OCI-LY7 (cell line): ENCODE measurements at regions not wholly inside any gene's neighbourhood (a gene's known extent, or its start where the extent isn't known, plus 50 kb on each side); places are given as distances from the start of the nearest gene placed in this dataset.

Experiments used
- EZH2phosphoT487 ChIP-seq: fragments of 200-600 bp; sonication (generic); IDR thresholded peaks from 2 replicates; pipeline ENCODE4 v1.6.1; 2018; ENCODE audit warnings: low read depth, borderline replicate concordance, mild to moderate bottlenecking, mixed run types, antibody characterized with exemption, low read length, moderate library complexity, mixed read lengths
- TF ChIP-seq, protein P1 (sequence below): fragments of 200-600 bp; sonication (generic); conservative IDR thresholded peaks from 2 replicates; pipeline ENCODE4 v1.5.1; 2014; ENCODE audit warnings: mild to moderate bottlenecking, antibody characterized with exemption, low read length, moderate library complexity, mixed read lengths

DNA sequence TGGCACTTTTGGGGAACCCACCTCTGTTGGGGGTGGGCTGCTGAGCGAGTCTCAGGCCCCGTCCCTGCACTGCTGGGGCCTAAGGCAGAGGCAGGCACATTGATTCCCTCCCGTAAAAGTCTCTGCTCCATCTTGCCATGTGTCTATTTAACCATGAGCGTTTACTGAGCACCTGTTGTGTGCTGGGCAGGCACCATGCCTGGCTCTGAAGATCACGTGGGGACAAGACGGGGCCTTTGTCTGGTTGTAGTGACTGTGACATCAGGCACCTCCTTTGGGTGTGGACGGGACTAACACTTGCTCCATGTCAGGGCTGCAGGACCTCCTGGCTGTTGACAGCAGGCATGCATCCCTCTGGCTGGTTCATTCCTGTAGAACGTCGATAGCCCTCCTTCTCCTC lies 204.7 kb upstream of the CIBAR2 start:
- TF ChIP-seq, protein P1, sequence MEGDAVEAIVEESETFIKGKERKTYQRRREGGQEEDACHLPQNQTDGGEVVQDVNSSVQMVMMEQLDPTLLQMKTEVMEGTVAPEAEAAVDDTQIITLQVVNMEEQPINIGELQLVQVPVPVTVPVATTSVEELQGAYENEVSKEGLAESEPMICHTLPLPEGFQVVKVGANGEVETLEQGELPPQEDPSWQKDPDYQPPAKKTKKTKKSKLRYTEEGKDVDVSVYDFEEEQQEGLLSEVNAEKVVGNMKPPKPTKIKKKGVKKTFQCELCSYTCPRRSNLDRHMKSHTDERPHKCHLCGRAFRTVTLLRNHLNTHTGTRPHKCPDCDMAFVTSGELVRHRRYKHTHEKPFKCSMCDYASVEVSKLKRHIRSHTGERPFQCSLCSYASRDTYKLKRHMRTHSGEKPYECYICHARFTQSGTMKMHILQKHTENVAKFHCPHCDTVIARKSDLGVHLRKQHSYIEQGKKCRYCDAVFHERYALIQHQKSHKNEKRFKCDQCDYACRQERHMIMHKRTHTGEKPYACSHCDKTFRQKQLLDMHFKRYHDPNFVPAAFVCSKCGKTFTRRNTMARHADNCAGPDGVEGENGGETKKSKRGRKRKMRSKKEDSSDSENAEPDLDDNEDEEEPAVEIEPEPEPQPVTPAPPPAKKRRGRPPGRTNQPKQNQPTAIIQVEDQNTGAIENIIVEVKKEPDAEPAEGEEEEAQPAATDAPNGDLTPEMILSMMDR = no peak
- TF ChIP-seq EZH2phosphoT487 = no peak
